ENCODE measurements at regions not wholly inside any gene's neighbourhood (a gene's known extent, or its start where the extent isn't known, plus 50 kb on each side); places are given as distances from the start of the nearest gene placed in this dataset.

DNA sequence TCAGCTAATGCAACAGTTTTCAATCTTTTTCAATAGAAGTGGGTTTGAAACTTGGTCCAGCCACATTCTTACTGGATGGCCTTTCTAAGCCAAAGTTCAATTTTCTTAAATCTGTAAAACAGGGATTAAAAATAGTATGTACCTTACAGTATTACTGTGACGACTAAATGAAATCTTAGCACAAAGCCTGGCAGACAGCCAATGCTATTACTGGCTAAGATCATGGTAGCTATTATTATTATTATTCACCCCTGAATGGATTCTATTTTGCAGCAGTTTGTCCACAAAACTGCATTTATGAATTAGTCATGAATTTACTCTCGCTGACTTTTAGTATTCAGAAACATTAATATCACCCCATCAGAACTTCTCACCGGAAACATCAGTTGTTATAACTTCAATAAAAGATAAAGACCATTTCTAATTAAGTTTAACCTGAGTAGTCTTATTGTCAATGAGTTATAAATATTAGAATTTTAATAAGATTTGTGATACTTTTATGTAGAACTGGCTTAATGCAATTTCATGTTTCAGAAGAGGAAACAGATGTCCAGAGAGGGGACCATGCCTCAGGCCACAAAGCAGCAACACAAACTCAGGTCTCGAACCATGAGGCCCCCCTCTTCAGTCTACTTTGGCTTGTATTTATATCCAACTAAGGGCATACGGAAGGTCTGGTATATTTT, 468.2 kb downstream of the ARHGEF28 start:
- no peak for DNase-seq (ENCODE audit: low read depth)

- no peak for DNase-seq (ENCODE audit: low read depth)
These were observed 467.6 kb downstream of the ARHGEF28 start for GRCh38 chr5:74093561-74093960.

GRCh38 chr5:74092766-74093165, 466.8 kb downstream of the ARHGEF28 start:
- DNase-seq (ENCODE audit: low read depth): no peak

DNA sequence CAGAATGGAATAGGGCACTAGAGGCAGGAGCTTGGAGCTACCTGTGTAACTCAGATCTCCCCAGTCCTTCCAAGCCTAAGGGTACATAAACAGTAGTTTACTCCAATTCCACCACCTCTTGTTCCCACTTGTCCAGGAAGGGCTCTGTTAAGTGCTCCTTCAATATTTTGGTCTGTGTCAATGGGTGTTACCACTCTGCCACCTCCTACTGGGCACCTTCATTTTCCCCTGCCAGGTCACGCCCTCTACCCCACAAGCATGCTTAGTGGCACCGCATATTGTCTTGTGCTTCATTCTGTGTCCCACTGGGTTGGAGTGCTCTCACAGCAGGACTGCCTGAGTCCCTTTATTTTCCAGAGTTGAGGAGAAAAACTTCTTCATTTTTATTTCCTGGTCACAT, 459.8 kb downstream of the ARHGEF28 start:
- DNase-seq (ENCODE audit: low read depth): no peak

- no peak for DNase-seq (ENCODE audit: low read depth)
These were observed 459.2 kb downstream of the ARHGEF28 start for GRCh38 chr5:74085186-74085585.

GRCh38 chr5:74083096-74083791, 457.2 kb downstream of the ARHGEF28 start:
- DNase-seq (ENCODE audit: low read depth): no peak

DNA sequence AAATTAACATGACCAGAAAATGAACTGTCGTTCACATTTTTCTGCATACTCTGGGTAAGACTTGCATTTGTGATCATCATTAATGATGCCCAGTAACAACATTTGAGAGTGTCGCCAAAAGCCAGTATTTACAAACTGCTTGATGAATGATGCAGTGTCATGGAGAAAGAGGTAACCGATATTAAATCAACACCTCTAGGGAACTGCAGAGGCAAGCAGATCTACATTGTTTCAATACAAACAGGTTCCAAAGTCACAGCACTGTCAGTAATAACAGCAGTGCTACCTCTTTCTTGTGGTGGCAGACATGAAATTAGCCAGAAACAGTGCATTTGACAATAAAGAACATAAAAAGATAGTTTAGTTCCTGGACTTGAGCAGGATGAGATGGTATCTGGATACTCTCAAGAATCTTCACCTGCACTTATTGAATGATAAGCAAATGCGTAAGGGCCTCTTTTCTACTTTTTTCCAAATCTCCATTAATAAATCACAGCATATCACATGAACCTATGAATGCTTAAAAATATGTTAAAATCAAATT, 456.6 kb downstream of the ARHGEF28 start:
- DNase-seq (ENCODE audit: low read depth): no peak

DNA sequence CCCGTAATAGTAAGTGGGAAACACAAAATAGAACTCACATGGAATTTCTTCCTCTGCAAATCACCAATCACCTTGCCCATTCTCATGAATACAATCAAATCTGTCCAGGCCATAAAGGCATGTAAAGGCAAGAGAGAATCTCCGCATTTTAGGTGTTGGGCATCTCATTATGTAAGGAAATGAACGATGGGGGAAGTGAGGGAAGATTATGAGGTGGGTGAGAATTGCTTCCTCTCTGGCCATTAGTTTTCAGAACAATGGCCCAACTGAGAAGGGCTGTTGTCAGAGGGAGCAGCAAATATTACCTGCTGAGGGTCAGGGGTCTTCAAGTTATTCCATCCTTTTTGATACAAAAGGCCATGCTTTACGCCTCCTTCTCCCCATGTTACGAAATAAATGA, 455.1 kb downstream of the ARHGEF28 start:
- DNase-seq (ENCODE audit: low read depth): no peak

- DNase-seq (ENCODE audit: low read depth): no peak
These were observed 454.1 kb downstream of the ARHGEF28 start for GRCh38 chr5:74079971-74080556.

GRCh38 chr5:74075501-74076484, 449.8 kb downstream of the ARHGEF28 start:
- DNase-seq (ENCODE audit: low read depth): no peak

GRCh38 chr5:74074111-74074510, 448.1 kb downstream of the ARHGEF28 start:
- DNase-seq (ENCODE audit: low read depth): no peak

- no peak for DNase-seq (ENCODE audit: low read depth)
These were observed 447.3 kb downstream of the ARHGEF28 start for GRCh38 chr5:74073257-74073656.

DNA sequence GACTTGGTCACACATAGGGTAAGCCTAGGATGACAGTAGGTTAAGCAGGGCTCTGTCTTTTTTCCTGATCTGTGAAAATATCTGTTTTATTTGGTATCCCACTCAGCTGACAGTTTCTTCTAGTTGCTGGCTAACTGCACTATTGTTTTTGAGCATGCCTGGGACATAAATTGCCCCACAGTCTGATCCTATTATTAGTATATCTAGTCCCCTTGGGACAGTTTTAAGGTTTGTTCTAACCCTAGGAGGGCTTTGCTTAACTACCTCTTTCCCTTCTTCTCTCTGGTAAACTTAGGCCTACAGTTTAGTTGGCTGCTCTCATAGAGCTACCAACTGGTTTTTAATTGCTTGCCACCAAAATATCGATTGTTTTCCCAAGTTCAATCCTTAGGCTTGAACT, 446.6 kb downstream of the ARHGEF28 start:
- DNase-seq (ENCODE audit: low read depth): no peak

- DNase-seq (ENCODE audit: low read depth): no peak
These were observed 444.8 kb downstream of the ARHGEF28 start for GRCh38 chr5:74070766-74071165.

DNA sequence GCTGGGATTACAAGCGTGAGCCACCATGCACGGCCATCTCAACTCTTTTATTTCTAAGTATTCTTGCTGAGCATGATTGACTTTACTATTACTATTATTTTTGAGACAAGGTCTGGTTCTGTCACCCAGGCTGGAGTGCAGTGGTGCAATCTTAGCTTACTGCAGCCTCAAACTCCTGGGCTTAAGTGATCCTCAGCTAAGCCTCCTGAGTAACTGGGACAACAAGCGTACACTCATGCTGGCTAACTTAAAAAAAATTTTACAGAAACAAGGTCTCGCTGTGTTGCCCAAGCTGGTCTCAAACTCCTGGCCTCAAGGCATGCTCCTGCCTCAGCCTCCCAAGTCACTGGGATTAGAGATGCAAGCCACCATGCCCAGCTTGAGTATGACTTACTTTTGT, 443.7 kb downstream of the ARHGEF28 start:
- DNase-seq (ENCODE audit: low read depth): no peak

DNA sequence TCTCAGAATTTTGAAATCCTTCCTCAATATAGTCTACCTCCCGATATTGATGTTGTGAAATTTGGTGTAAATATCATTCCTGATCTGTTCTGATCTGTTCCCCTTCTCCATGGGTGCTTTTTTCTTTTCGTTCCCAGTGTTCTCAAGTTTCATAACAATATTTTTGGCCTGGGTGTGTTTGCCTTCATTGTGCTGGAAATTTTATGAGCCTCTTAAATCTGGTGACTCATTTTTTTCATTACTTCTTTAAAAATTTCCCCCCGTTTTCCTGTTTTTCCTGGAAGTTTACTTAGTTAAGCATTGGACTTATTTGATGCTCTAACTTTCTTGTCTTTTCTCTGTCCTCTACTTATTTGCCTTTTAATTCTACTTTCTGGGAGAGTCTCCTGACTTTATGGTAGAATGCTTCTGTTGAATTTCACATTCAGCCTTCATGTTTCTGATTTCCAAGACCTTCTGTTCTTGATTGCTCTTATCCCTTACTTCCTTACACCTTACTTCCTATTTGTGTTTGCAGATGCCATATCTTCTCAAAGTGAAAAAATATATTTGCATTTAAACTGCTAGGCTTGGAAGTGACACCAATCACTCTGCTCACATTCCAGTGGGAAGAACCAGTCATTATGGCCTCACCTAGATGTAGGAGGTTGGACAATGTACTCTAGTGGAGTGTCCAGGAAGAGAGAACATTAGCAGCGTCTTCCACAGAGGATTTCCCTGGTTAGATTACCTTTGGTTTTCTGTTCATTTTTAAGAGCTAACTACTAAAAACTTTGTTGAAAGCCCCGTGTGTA, 441.9 kb downstream of the ARHGEF28 start:
- no peak for DNase-seq (ENCODE audit: low read depth)

DNA sequence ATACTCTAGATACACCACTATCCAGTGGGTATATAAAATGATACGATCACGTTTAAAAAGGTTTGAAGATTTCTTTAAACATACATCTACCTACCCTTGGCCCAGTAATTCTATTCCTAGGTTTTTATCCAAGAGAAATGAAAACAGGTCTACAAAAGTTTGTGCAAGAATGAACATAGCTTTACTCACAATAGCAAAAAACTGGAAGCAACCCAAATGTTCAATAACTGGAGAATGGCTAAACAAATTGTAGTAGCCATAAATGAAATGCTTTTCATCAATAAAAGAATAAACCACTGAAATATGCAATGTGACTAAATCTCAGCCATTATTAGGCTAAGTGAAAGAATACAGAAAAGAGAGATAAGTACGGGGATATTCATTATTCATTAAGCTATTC, 438.9 kb downstream of the ARHGEF28 start:
- no peak for DNase-seq (ENCODE audit: low read depth)

- DNase-seq (ENCODE audit: low read depth): no peak
These were observed 438.2 kb downstream of the ARHGEF28 start for GRCh38 chr5:74064225-74064624.

DNA sequence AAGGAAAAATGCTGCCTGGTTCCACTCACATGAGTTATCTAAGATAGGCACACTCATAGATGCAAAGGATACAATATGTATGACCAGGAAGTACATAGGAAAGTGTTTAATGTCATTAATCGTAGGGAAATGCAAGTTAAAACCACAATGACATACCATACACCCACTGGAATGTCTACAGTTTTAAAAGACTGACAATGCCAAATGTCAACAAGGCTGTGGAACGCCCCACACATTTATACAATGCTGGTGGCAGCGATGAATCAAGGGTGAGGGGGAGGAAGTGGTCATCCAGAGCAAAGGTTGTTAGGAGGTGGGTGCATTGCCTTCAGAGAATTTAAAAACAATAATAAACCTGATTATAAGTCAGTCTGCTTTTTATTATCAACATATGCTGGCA, 437.8 kb downstream of the ARHGEF28 start:
- no peak for DNase-seq (ENCODE audit: low read depth)

DNA sequence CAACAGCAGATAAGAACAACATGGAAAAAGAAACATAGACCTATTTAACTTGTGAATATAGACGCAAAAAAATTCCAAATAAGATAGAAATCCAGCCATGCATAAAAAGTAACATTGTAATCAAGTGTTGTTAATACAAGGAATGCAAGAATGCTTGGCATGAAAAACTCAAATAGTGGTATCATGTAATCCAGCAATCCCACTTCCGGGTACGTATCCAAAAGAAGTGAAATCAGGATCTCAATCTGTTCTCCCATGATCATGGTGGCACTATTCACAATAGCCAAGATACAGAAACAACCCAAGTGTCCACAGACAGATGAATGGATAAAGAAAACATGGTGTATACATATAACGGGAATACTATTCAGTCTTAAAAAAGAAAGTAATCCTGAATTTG, 437.4 kb downstream of the ARHGEF28 start:
- no peak for DNase-seq (ENCODE audit: low read depth)

- DNase-seq (ENCODE audit: low read depth): no peak
These were observed 435.3 kb downstream of the ARHGEF28 start for GRCh38 chr5:74061292-74061691.
